CD4-positive, alpha-beta T cell (primary cell): ENCODE measurements at regions not wholly inside any gene's neighbourhood (a gene's known extent, or its start where the extent isn't known, plus 50 kb on each side); places are given as distances from the start of the nearest gene placed in this dataset.

Experiments used
- ATAC-seq: fragments of 200-7000 bp; cut with Tn5 transposase; one replicate; pipeline ENCODE4 v1.10.0; 2022; ENCODE audit warnings: mild to moderate bottlenecking; ENCODE audit not compliant: poor library complexity
- CTCF ChIA-PET: fragments of 350-600 bp; sonication (Branson Sonifier 250); formaldehyde crosslinking; loops from one replicate; lab custom pipeline; 2021; ENCODE audit warnings: antibody characterized with exemption, inconsistent platforms; lab: Charles Lee
- POLR2A ChIA-PET: fragments of 350-600 bp; sonication (Branson Sonifier 250); formaldehyde crosslinking; loops from one replicate; lab custom pipeline; 2021; ENCODE audit warnings: antibody characterized with exemption, inconsistent platforms; lab: Charles Lee
- DNase-seq, 14 experiments: peaks; one replicate each; pipeline ENCODE4 v3.0.0-alpha.2; 2013 to 2020; ENCODE audit warnings: mixed read lengths in 2 of 14
- H3K27ac ChIP-seq, 2 donors: one replicate each; pipeline versions ENCODE4 v1.5.1 to v1.7.0; 2013; ENCODE audit warnings: low read length in 2 of 2, low read depth in 1 of 2, mild to moderate bottlenecking in 1 of 2
- H3K27me3 ChIP-seq, 2 experiments: 1 replicate in 1 of 2; 2 replicates in 1 of 2; pipeline versions ENCODE4 v1.6.1 to v1.7.0; 2013; ENCODE audit warnings: low read length in 2 of 2, control low read depth in 1 of 2, mild to moderate bottlenecking in 1 of 2, moderate library complexity in 1 of 2; ENCODE audit not compliant: insufficient read depth in 2 of 2, control insufficient read depth in 1 of 2
- H3K36me3 ChIP-seq: one replicate; pipeline ENCODE4 v1.6.1; 2013; ENCODE audit warnings: low read length, control low read depth; ENCODE audit not compliant: insufficient read depth
- H3K4me1 ChIP-seq: one replicate; pipeline ENCODE4 v1.6.1; 2013; ENCODE audit warnings: low read length, control low read depth; ENCODE audit not compliant: insufficient read depth
- H3K4me3 ChIP-seq: one replicate; pipeline ENCODE4 v1.5.1; 2013; ENCODE audit warnings: mild to moderate bottlenecking, low read length, moderate library complexity
- H3K9me3 ChIP-seq, 2 experiments: 1 replicate in 1 of 2; 2 replicates in 1 of 2; pipeline versions ENCODE4 v1.6.1 to v1.7.0; 2013; ENCODE audit warnings: low read length in 2 of 2, mild to moderate bottlenecking in 2 of 2, control low read depth in 1 of 2, moderate library complexity in 1 of 2; ENCODE audit not compliant: control insufficient read depth in 1 of 2, insufficient read depth in 1 of 2
- H3K27ac Mint-ChIP-seq: one replicate; pipeline ENCODE4 v1.8.0; 2020; ENCODE audit warnings: mixed read lengths
- H3K27me3 Mint-ChIP-seq: one replicate; pipeline ENCODE4 v1.8.0; 2021; ENCODE audit warnings: mixed read lengths
- H3K36me3 Mint-ChIP-seq: one replicate; pipeline ENCODE4 v1.8.0; 2021; ENCODE audit warnings: low read depth, mixed read lengths
- H3K4me1 Mint-ChIP-seq: one replicate; pipeline ENCODE4 v1.8.0; 2021; ENCODE audit warnings: low read depth, mixed read lengths
- H3K4me3 Mint-ChIP-seq: one replicate; pipeline ENCODE4 v1.8.0; 2020; ENCODE audit warnings: mild to moderate bottlenecking, mixed read lengths
- H3K9me3 Mint-ChIP-seq: one replicate; pipeline ENCODE4 v1.8.0; 2020; ENCODE audit warnings: mixed read lengths
- CTCF ChIP-seq: fragments of 200-600 bp; IDR thresholded peaks from one replicate; pipeline ENCODE4 v1.8.0; 2022; ENCODE audit warnings: antibody characterized with exemption, mild to moderate bottlenecking
- intact Hi-C, 2 experiments: fragments of 100-400 bp; cut with DNase I in 1 of 2; cut with micrococcal nuclease in 1 of 2; formaldehyde crosslinking; loops; one replicate each; pipeline versions ENCODE4 v1.15.1 to v1.9.0; 2023 to 2025; cut with DNase I, micrococcal nuclease

- H3K27me3 Mint-ChIP-seq, result peaks cover 21% of the 10 kb centered on the region
- CTCF ChIA-PET, result no interaction called here
These were observed 95.0 kb downstream of the GEMIN8 start for GRCh38 chrX:13934731-13935130.

GRCh38 chrX:13933851-13934250, 95.8 kb downstream of the GEMIN8 start:
- no peak overlapping the region for H3K27ac ChIP-seq
- H3K9me3 ChIP-seq, result no peaks in the 10 kb centered on the region
- H3K4me1 ChIP-seq, result peaks cover 10% of the 10 kb centered on the region
- intact Hi-C loops, result no loop called here
- ATAC-seq (no peak), DNase-seq (no peak)
- Mint-ChIP-seq H3K27ac (no peak overlapping the region), H3K9me3 (peaks cover 2% of the 10 kb centered on the region), H3K27me3 (peaks cover 16% of the 10 kb centered on the region), H3K4me1 (no peaks in the 10 kb centered on the region), H3K36me3 (no peaks in the 10 kb centered on the region), H3K4me3 (no peak overlapping the region)
- ChIA-PET CTCF (no interaction called here), POLR2A (no interaction called here)
- H3K27me3 ChIP-seq, result peaks cover 0 to 17% of the 10 kb centered on the region in 2 experiments
- no peak overlapping the region for H3K4me3 ChIP-seq
- no peak for TF ChIP-seq CTCF
- H3K36me3 ChIP-seq, result no peaks in the 10 kb centered on the region

More at GRCh38 chrX:13934731-13935130, 95.0 kb downstream of the GEMIN8 start:
- Histone ChIP-seq H3K4me3 (no peak overlapping the region), H3K9me3 (no peaks in the 10 kb centered on the region), H3K27me3 (peaks cover 0 to 17% of the 10 kb centered on the region in 2 experiments), H3K36me3 (no peaks in the 10 kb centered on the region), H3K4me1 (peaks cover 11% of the 10 kb centered on the region), H3K27ac (no peak overlapping the region)
- Mint-ChIP-seq H3K27ac (no peak overlapping the region), H3K9me3 (peaks cover 2% of the 10 kb centered on the region), H3K4me3 (no peak overlapping the region), H3K36me3 (no peaks in the 10 kb centered on the region), H3K4me1 (no peaks in the 10 kb centered on the region)
- DNase-seq (no peak), ATAC-seq (no peak)
- POLR2A ChIA-PET, result no interaction called here
- no peak for TF ChIP-seq CTCF
- intact Hi-C loops, result no loop called here

GRCh38 chrX:13933352-13933751, 96.3 kb downstream of the GEMIN8 start:
- Mint-ChIP-seq H3K4me1 (no peaks in the 10 kb centered on the region), H3K9me3 (peaks cover 2% of the 10 kb centered on the region), H3K36me3 (no peaks in the 10 kb centered on the region), H3K27ac (no peak overlapping the region), H3K4me3 (no peak overlapping the region), H3K27me3 (peaks cover 16% of the 10 kb centered on the region)
- no peak for TF ChIP-seq CTCF
- DNase-seq (no peak), ATAC-seq (no peak)
- peaks cover 0 to 17% of the 10 kb centered on the region in 2 experiments for H3K27me3 ChIP-seq
- H3K27ac ChIP-seq, result no peak overlapping the region
- no peaks in the 10 kb centered on the region for H3K9me3 ChIP-seq
- peaks cover 7% of the 10 kb centered on the region for H3K4me1 ChIP-seq
- POLR2A ChIA-PET, result no interaction called here
- no peaks in the 10 kb centered on the region for H3K36me3 ChIP-seq
- intact Hi-C loops, result no loop called here
- CTCF ChIA-PET, result no interaction called here
- no peak overlapping the region for H3K4me3 ChIP-seq
